DMS153 treated with DMSO at 0.1 percent for 48 hours (cell line): ENCODE measurements at regions not wholly inside any gene's neighbourhood (a gene's known extent, or its start where the extent isn't known, plus 50 kb on each side); places are given as distances from the start of the nearest gene placed in this dataset.
"Not testable (repeated sequence)": the region's sequence is repeated elsewhere in the genome, so short reads cannot be mapped to it uniquely, and the experiment has no call there.

Source experiments
- DNase-seq: peaks from one replicate; lab custom pipeline; 2025; ENCODE audit not compliant: unreplicated experiment; lab: John Stamatoyannopoulos, UW

DNA sequence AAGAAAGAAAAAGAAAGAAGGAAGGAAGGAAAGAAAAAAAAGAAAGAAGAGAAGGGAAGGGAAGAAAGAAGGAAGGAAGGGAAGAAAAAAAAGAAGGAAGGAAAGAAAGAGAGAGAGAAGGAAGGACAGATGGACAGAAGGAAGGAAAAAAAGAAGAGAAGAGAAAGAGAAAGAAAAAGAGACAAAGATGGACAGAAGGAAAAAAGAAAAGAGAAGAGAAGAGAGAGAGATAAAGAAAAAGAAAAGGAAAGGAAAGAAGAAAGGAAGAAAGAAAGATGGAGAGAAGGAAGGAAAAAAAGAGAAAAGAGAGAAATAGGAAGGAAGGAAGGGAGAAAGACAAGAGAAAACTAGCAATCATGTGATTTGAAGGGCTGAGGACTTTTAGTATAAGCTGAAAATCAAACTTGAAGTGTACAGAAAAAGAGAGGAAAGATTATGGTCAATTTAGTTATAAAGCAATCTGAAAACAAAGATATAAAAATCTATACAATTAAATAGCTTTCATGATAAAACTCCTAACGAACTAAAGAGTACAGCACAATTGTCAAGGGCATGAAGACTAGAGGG, 115.3 kb downstream of the LTN1 start:
- no peak for DNase-seq

- no peak for DNase-seq
Observed at GRCh38 chr21:28875078-28875477, 117.6 kb downstream of the LTN1 start.

- no peak for DNase-seq
Observed at GRCh38 chr21:28872218-28872617, 120.5 kb downstream of the LTN1 start.

DNA sequence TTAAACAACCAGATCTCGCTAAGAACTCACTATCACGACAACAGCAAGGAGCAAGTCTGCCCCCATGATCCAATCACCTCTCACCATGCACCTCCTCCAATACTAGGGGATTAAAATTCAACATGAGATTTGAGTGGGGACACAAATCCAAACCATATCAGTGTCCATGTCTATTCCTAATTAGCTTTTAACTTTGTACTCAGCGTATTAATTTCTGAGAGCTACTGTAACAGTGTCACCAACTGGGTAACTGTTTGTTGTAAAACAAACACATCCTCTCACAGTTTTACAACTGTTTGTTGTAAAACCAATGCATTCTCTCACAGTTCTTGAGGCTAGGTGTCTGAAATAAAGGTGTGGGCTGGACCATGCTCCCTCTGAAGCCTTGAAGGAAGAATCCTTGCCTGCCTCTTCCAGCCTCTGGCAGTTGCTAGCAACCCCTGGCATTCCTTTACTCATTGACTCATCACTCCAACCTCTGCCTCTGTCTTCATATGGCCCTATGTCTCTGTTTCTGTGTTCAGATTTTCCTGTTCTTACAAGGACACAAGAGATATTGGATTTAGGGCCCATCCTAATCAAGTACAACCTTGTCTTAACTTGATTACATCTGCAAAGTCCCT, 121.2 kb downstream of the LTN1 start:
- no peak for DNase-seq

GRCh38 chr21:28867401-28867800, 125.3 kb downstream of the LTN1 start:
- DNase-seq: no peak

DNA sequence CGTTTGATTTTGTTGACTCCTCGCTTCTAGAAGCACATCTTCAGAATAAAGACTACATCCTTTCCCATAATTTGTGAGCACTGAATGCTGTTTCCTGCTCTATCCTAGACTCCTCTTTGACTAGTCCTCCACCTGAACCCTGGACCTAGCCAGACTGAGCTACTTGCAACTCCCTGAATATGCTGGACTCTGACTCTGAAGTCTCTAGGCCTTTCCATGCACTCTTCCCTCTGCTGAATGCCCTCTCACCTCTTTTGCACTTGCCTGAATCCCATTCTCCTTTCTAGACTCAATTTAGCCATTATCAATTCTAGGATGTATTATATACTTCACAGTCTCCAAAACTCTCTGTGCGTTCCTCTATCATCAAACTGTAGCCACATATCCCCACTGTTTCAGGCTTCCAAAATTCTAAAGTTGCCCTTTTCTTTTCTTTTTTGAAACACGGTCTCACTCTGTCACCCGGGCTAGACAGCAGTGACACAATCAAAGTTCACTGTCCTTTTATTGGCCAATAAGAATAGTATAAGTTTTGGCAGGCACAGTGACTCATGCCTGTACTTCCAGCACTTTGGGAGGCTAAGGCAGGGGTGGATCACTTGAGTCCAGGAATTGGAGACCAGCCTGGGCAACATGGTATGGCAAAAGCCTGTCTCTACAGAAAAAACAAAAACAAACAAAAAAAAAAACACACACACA, 127.0 kb downstream of the LTN1 start:
- DNase-seq: no peak

DNA sequence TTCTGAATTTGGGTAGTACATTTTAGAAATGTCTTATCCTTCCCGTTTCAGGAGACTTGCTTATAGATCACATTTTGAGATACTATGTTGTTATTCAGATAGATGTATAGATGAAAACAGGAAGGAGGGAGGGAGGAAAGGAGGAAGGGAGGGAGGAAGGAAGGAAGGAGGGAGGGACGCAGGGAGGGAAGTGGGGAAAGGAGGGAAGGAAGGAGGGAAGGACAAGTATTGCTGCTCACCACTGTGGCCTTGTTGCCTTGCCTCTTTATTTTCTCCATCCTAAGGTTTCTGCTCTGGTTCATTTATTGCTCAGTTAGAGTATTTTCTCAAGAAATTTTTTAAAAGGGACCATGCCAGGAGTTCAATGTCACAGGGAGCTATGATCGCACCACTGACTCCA, 134.3 kb downstream of the LTN1 start:
- no peak for DNase-seq

DNA sequence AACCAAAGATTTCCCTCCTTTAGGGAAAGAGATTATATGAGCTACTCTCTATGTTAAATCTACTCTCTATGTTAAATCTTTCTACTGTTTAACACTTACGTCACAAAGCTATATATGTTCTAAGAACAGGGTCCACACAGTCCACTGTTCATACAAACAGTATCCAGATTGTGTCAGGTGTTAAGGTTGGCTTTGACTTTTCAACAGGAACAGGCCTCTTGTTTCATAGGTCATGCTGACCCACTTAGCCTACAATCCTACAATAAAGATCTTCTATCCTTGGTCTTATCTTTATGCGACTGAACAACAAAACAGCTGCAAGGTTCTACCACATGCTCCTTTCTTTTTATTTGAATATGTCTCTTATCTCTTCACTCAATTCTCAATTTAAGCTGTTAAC, 134.9 kb downstream of the LTN1 start:
- no peak for DNase-seq

DNA sequence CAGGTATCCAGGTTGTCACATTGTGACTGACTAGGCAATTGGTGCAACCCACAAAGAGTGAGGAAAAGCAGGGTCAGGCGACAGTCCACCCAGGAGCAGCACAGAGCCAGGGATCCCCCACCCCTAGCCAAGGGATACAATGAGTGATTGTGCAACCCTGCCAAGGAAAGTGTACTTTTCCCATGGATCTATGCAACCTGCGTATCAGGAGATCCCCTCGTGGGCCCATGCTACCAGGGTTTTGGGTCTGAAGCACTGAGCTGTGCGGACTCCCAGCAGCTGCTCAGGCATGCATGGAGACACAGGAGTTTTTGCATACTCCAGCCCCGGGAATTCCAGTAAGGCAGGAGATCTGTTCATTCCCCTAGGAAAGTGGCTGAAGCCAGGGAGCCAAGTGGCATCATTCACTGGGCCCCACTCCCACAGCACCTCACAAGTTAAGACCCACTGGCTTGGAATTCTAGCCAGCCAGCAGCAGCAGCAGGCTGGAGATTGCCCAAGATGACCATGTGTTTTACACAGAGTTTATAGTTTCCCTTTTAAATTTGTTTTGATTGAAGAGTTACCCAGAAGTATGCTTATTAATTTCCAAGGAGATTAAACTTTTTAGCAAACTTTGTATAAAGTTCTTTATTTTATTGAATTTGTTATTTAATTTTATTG, 136.0 kb downstream of the LTN1 start:
- no peak for DNase-seq

- DNase-seq: no peak
Observed at GRCh38 chr21:28852706-28853105, 140.0 kb downstream of the LTN1 start.

GRCh38 chr21:28851645-28852044, 141.0 kb downstream of the LTN1 start:
- DNase-seq: no peak

- DNase-seq: not testable (repeated sequence)
Observed at GRCh38 chr21:28839237-28839636, 153.4 kb downstream of the LTN1 start.

DNA sequence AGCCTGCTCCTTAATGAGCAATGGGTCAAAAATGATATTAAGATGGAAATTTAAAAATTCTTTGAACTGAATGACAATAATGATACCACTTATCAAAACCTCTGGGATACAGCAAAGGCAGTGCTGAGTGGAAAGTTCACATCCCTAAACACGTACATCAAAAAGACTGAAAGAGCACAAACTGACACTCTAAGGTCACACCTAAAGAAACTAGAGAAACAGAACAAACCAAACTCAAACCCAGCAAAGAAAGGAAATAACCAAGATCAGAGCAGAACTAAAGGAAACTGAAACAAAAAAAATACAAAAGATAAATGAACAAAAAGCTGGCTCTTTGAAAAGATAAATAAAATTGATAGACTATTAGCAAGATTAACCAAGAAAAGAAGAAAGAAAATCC, 155.3 kb downstream of the LTN1 start:
- not testable (repeated sequence) for DNase-seq

DNA sequence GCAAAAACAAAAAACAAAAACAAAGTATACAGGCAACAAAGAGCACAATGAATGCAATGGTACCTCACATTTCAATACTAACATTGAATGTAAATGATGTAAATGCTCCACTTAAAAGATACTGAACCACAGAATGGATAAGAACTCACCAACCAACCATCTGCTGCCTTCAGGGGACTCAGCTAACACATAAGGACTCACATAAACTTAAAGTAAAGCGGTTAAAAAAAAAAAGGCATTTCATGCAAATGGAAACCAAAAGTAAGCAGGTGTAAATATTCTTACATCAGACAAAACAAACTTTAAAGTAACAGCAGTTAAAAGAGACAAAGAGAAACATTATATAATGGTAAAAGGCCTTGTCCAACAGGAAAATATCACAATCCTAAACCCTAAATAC, 156.1 kb downstream of the LTN1 start:
- DNase-seq: not testable (repeated sequence)

DNA sequence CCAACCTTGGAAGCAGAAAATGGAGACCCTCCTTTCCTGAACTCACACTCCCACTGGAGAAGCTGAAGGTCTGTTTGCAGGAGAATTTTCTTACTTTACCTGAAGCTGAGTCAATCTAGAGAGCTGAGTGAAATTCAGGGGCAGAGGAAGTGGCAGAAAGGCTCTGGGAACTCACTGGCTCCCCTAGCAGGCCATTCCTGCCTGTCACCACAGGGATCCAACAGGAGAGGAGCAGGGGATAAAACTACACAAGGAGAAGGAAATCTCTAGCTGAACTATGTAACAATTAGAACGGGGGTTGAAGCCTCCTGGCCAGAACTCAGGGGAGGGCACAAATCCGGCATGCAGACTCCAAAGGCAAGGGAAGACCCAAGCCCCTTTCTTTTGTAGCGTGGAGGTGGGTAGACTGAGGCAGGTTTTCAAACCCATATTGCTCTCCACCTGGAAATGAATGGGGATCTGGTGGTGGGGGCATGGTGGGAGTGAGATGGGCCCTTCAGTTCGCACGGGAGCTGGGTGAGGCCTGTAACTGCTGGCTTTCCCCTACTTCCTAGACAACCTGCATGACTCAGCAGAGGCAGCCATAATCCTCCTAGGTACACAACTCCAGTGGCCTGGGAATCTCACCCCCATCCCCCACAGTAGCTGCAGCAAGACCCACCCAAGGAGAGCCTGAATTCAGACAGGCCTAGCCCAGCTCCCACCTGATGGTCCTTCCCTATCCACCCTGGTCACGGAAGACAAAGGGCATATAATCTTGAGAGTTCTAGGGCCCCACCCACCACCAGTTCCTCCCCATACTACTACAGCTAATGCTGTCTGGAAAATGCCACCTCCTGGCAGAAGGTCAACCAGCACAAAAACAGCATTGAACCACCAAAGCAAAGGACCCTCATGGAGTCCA, 158.1 kb downstream of the LTN1 start:
- no peak for DNase-seq

GRCh38 chr21:28833609-28834008, 159.1 kb downstream of the LTN1 start:
- DNase-seq: no peak

DNA sequence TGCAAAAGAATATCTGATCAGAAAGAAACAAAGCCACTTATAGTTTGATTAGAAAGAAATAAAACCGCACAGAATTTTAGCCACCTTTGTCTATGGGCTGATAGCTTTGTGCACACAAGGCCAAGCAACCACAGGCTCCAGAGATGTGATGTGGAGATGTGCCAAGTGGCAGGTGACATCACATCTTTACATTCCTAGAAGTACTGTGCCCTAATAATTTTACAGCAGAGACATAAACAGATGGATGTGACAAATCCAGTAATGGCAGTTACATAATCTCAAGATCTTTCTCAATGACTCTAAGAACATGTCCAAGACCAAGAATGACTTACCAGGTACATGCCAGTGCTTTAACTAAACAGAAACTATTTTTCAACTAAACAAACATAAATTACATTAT, 159.5 kb downstream of the LTN1 start:
- DNase-seq: no peak

GRCh38 chr21:28832715-28833061, 160.0 kb downstream of the LTN1 start:
- no peak for DNase-seq

DNA sequence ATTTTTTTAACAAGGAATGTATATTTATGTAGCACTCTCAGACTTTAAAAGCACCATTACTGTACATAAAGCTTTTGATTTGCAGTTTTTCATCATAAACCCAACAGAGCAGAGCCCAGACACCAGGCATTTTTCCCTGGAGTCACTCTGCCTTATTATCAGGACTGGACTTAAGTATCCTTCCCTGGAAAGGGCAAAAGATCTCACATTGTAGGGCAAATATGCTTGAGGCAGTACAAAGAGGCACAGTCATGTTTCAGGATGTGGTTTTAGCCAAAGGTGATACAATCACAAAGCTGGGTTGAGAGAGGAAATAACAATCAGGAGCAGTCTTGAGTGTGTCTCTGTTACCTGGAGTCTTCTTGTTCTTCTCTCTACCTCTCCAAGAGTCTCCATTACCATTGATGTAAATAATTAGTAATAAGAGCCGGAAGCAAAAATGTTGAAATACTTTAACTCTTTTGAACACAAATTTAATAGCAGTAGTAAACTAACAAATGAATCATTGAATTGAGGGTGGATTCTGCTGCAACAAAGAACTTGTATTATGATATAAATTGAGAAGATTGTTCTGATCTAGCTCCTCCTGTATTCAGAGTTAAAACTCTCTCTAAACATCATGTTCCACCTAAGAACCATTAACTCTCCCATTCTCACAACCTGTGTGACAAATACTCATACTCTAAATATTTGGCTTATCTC, 160.5 kb downstream of the LTN1 start:
- no peak for DNase-seq

- DNase-seq: no peak
Observed at GRCh38 chr21:28828981-28829380, 163.7 kb downstream of the LTN1 start.

DNA sequence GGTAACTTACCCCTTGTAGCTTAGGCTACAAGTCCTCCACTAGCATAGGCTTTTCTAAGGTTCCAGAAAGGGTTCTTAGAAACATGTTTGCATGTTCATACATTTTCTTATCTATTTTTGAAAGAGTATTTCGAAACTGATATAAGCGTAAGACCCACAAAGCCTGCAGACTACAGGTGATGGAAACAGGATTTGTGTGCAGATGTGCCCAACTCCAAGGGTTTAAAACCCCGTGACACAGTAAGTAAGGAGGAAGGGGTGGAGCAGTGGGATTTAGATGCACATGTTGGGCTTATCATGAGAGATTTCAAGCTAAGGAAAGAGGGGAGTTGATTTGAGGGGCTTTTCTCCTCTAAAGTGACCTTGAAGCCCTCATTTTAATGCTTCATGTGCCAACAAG, 164.7 kb downstream of the LTN1 start:
- no peak for DNase-seq
